ENCODE measurements at regions not wholly inside any gene's neighbourhood (a gene's known extent, or its start where the extent isn't known, plus 50 kb on each side); places are given as distances from the start of the nearest gene placed in this dataset.

- H3K27me3 Mint-ChIP-seq (ENCODE audit: low read depth) = no peaks in the 10 kb centered on the region
- no peak for TF ChIP-seq FOXP1 (CRISPR knock-in tag; IDR thresholded peaks at IDR 0.05; ENCODE audit: borderline replicate concordance)
- TF ChIP-seq HMGXB4 (CRISPR knock-in tag; IDR thresholded peaks at IDR 0.05) = no peak
- TF ChIP-seq TP53 (CRISPR knock-in tag; IDR thresholded peaks at IDR 0.05) = no peak
- no peak for TF ChIP-seq TCF7 (CRISPR knock-in tag; IDR thresholded peaks at IDR 0.05; ENCODE audit: low read depth)
- no peak for TF ChIP-seq IRF1 (CRISPR knock-in tag; IDR thresholded peaks at IDR 0.05)
- TF ChIP-seq, protein P1, sequence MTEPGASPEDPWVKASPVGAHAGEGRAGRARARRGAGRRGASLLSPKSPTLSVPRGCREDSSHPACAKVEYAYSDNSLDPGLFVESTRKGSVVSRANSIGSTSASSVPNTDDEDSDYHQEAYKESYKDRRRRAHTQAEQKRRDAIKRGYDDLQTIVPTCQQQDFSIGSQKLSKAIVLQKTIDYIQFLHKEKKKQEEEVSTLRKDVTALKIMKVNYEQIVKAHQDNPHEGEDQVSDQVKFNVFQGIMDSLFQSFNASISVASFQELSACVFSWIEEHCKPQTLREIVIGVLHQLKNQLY (CRISPR knock-in tag; IDR thresholded peaks at IDR 0.05) = no peak
- no peak for TF ChIP-seq IRF2 (CRISPR knock-in tag; IDR thresholded peaks at IDR 0.05; ENCODE audit: borderline replicate concordance, low read depth)
- no peak for TF ChIP-seq JUN (CRISPR knock-in tag; IDR thresholded peaks at IDR 0.05)
- TF ChIP-seq NR2C2 (CRISPR knock-in tag; IDR thresholded peaks at IDR 0.05) = no peak
- ChIA-PET CTCF (no interaction called here), POLR2A (no interaction called here)
- no peak for DNase-seq (ENCODE audit: low spot score)
- no peak for ATAC-seq
- no peaks in the 10 kb centered on the region for H3K4me1 Mint-ChIP-seq
- H3K27ac Mint-ChIP-seq = no peak overlapping the region
- H3K36me3 Mint-ChIP-seq = peaks cover 9% of the 10 kb centered on the region
- no peak overlapping the region for H3K4me3 Mint-ChIP-seq
- H3K9me3 Mint-ChIP-seq = peaks cover 13% of the 10 kb centered on the region
Observed at GRCh38 chr1:219329578-219329977, 155.9 kb downstream of the LYPLAL1 start.

DNA sequence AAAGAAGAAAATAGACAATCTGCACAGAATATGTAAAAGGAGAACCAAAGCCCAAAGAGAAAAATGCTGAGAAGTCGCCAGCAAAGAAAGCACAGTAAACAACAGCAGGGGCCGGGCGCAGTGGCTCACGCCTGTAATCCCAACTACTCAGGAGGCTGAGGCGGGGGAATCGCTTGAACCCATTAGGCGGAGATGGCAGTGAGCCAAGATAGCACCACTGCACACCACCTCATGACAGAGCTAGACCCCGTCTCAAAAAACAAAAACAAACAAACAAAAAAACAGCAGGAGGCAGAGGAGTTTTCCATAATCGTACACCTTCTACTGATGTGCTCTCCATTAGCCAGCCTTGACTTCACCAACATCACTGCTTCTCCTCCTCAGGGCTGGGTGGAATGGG lies 153.2 kb downstream of the LYPLAL1 start:
- ChIA-PET CTCF (no interaction called here), POLR2A (no interaction called here)
- TF ChIP-seq SMAD3 (CRISPR knock-in tag; IDR thresholded peaks at IDR 0.05; ENCODE audit: borderline replicate concordance) (no peak), SOX15 (CRISPR knock-in tag; IDR thresholded peaks at IDR 0.05) (no peak), ESRRA (CRISPR knock-in tag; IDR thresholded peaks at IDR 0.05; ENCODE audit: borderline replicate concordance) (no peak), USF1 (CRISPR knock-in tag; IDR thresholded peaks at IDR 0.05) (no peak), MXD4 (CRISPR knock-in tag; IDR thresholded peaks at IDR 0.05; ENCODE audit: borderline replicate concordance) (no peak), OVOL2 (CRISPR knock-in tag; IDR thresholded peaks at IDR 0.05; ENCODE audit: borderline replicate concordance) (no peak), ZNF121 (CRISPR knock-in tag; IDR thresholded peaks at IDR 0.05) (no peak)
- no peaks in the 10 kb centered on the region for H3K27me3 Mint-ChIP-seq (ENCODE audit: low read depth)
- no peak overlapping the region for H3K27ac Mint-ChIP-seq
- peaks cover 9% of the 10 kb centered on the region for H3K36me3 Mint-ChIP-seq
- H3K9me3 Mint-ChIP-seq = peaks cover 13% of the 10 kb centered on the region
- DNase-seq (ENCODE audit: low spot score) (no peak), ATAC-seq (no peak)
- H3K4me3 Mint-ChIP-seq = no peak overlapping the region
- peaks cover 9% of the 10 kb centered on the region for H3K4me1 Mint-ChIP-seq

- Mint-ChIP-seq H3K27ac (no peak overlapping the region), H3K27me3 (ENCODE audit: low read depth) (no peaks in the 10 kb centered on the region), H3K4me1 (peaks cover 9% of the 10 kb centered on the region), H3K9me3 (peaks cover 13% of the 10 kb centered on the region), H3K36me3 (peaks cover 9% of the 10 kb centered on the region), H3K4me3 (no peak overlapping the region)
- ChIA-PET CTCF (no interaction called here), POLR2A (no interaction called here)
- ATAC-seq (no peak), DNase-seq (ENCODE audit: low spot score) (no peak)
- TF ChIP-seq TEAD1 (CRISPR knock-in tag; IDR thresholded peaks at IDR 0.05) (no peak), FOXJ3 (CRISPR knock-in tag; IDR thresholded peaks at IDR 0.05; ENCODE audit: borderline replicate concordance) (no peak), OVOL2 (CRISPR knock-in tag; IDR thresholded peaks at IDR 0.05; ENCODE audit: borderline replicate concordance) (no peak)
- TF ChIP-seq, protein P2, sequence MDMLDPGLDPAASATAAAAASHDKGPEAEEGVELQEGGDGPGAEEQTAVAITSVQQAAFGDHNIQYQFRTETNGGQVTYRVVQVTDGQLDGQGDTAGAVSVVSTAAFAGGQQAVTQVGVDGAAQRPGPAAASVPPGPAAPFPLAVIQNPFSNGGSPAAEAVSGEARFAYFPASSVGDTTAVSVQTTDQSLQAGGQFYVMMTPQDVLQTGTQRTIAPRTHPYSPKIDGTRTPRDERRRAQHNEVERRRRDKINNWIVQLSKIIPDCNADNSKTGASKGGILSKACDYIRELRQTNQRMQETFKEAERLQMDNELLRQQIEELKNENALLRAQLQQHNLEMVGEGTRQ (CRISPR knock-in tag; IDR thresholded peaks at IDR 0.05) = no peak
Observed at GRCh38 chr1:219325368-219325742, 151.7 kb downstream of the LYPLAL1 start.
